ENCODE measurements at regions not wholly inside any gene's neighbourhood (a gene's known extent, or its start where the extent isn't known, plus 50 kb on each side); places are given as distances from the start of the nearest gene placed in this dataset.

GRCh38 chr18:60846396-60846795 lies 473.8 kb upstream of the MC4R start:
- no peak for ATAC-seq
- 0 out of 2 replicates have a peak, but pooled peaks have one; percentile 33 for TF ChIP-seq ZNF8 (CRISPR knock-in tag; IDR thresholded peaks at IDR 0.05)
- peak; percentile 67; the same call in 1 of the 2 replicates for TF ChIP-seq SNAI2 (CRISPR knock-in tag; IDR thresholded peaks at IDR 0.05)
- no peak for TF ChIP-seq PPARA (CRISPR knock-in tag; IDR thresholded peaks at IDR 0.05; ENCODE audit: borderline replicate concordance)
- TF ChIP-seq TCF4 (CRISPR knock-in tag; IDR thresholded peaks at IDR 0.05; ENCODE audit: borderline replicate concordance): peak; percentile 92
- peak; percentile 26; the same call in 1 of the 2 replicates for TF ChIP-seq ZNF70 (CRISPR knock-in tag; IDR thresholded peaks at IDR 0.05)
- TF ChIP-seq ZNF565 (CRISPR knock-in tag; conservative IDR thresholded peaks at IDR 0.05; ENCODE audit: low read depth): no peak
- TF ChIP-seq TSHZ2 (CRISPR knock-in tag; IDR thresholded peaks at IDR 0.05): peak; percentile 88

DNA sequence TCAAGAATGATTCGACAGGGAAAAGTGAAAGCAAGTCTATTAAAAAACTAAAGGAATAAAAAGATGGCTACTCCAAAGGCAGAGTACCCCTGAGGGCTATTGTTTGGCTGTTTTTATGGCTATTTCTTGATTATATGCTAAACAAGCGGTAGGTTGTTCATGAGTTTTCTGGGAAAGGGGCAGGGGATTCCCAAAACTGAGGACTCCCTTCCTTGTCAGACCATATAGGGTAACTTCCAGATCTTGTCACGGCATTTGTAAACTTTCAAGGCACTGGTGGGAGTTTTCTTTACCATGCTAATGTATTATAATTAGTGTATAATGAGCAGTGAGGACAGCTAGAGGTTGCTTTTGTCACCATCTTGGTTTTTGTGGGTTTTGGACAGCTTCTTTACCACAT lies 474.9 kb upstream of the MC4R start:
- no peak for ATAC-seq
- TF ChIP-seq OSR1 (CRISPR knock-in tag; IDR thresholded peaks at IDR 0.05) (no peak), GLIS3 (CRISPR knock-in tag; IDR thresholded peaks at IDR 0.05) (no peak), ARNTL (CRISPR knock-in tag; IDR thresholded peaks at IDR 0.05; ENCODE audit: borderline replicate concordance, low read depth) (no peak), CSDC2 (CRISPR knock-in tag; IDR thresholded peaks at IDR 0.05) (no peak), BACH2 (CRISPR knock-in tag; IDR thresholded peaks at IDR 0.05; ENCODE audit: borderline replicate concordance) (no peak), TCF4 (CRISPR knock-in tag; IDR thresholded peaks at IDR 0.05; ENCODE audit: borderline replicate concordance) (no peak), ZC3H10 (CRISPR knock-in tag; IDR thresholded peaks at IDR 0.05) (no peak), TSHZ2 (CRISPR knock-in tag; IDR thresholded peaks at IDR 0.05) (no peak), ZNF8 (CRISPR knock-in tag; IDR thresholded peaks at IDR 0.05) (no peak), ESRRG (CRISPR knock-in tag; IDR thresholded peaks at IDR 0.05) (no peak)
- TF ChIP-seq, protein P1, sequence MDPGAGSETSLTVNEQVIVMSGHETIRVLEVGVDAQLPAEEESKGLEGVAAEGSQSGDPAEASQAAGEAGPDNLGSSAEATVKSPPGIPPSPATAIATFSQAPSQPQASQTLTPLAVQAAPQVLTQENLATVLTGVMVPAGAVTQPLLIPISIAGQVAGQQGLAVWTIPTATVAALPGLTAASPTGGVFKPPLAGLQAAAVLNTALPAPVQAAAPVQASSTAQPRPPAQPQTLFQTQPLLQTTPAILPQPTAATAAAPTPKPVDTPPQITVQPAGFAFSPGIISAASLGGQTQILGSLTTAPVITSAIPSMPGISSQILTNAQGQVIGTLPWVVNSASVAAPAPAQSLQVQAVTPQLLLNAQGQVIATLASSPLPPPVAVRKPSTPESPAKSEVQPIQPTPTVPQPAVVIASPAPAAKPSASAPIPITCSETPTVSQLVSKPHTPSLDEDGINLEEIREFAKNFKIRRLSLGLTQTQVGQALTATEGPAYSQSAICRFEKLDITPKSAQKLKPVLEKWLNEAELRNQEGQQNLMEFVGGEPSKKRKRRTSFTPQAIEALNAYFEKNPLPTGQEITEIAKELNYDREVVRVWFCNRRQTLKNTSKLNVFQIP (CRISPR knock-in tag; IDR thresholded peaks at IDR 0.05; ENCODE audit: borderline replicate concordance, low read depth): no peak

GRCh38 chr18:60861575-60861974 lies 471.7 kb upstream of the CDH20 start:
- ATAC-seq: no peak
- TF ChIP-seq ZNF70 (CRISPR knock-in tag; IDR thresholded peaks at IDR 0.05) (no peak), ISL1 (CRISPR knock-in tag; IDR thresholded peaks at IDR 0.05) (no peak), CSDC2 (CRISPR knock-in tag; IDR thresholded peaks at IDR 0.05) (no peak), ZFP30 (CRISPR knock-in tag; IDR thresholded peaks at IDR 0.05) (no peak)

GRCh38 chr18:60862988-60863387 lies 470.2 kb upstream of the CDH20 start:
- ATAC-seq: no peak
- TF ChIP-seq ZFP30 (CRISPR knock-in tag; IDR thresholded peaks at IDR 0.05): no peak
- TF ChIP-seq TCF4 (CRISPR knock-in tag; IDR thresholded peaks at IDR 0.05; ENCODE audit: borderline replicate concordance): no peak
- TF ChIP-seq TOX (CRISPR knock-in tag; IDR thresholded peaks at IDR 0.05; ENCODE audit: borderline replicate concordance): no peak
- TF ChIP-seq ZNF8 (CRISPR knock-in tag; IDR thresholded peaks at IDR 0.05): no peak
- TF ChIP-seq CSDC2 (CRISPR knock-in tag; IDR thresholded peaks at IDR 0.05): no peak
- no peak for TF ChIP-seq ZNF70 (CRISPR knock-in tag; IDR thresholded peaks at IDR 0.05)
- TF ChIP-seq SNAI2 (CRISPR knock-in tag; IDR thresholded peaks at IDR 0.05): no peak
- TF ChIP-seq TSHZ2 (CRISPR knock-in tag; IDR thresholded peaks at IDR 0.05): no peak
- TF ChIP-seq ARNTL (CRISPR knock-in tag; IDR thresholded peaks at IDR 0.05; ENCODE audit: borderline replicate concordance, low read depth): no peak
- TF ChIP-seq, protein P1 (CRISPR knock-in tag; IDR thresholded peaks at IDR 0.05; ENCODE audit: borderline replicate concordance, low read depth): no peak
- no peak for TF ChIP-seq GLIS3 (CRISPR knock-in tag; IDR thresholded peaks at IDR 0.05)
- no peak for TF ChIP-seq CREB5 (CRISPR knock-in tag; IDR thresholded peaks at IDR 0.05; ENCODE audit: low read depth)

All from SK-N-SH treated with all-trans-retinoic acid at 6 μM for 48 hours (cell line).